Osteoblast (primary cell): ENCODE measurements at regions not wholly inside any gene's neighbourhood (a gene's known extent, or its start where the extent isn't known, plus 50 kb on each side); places are given as distances from the start of the nearest gene placed in this dataset.

ENCODE experiments used
- DNase-seq: peaks from one replicate; pipeline ENCODE4 v3.0.0; 2011; ENCODE audit warnings: low spot score, mixed read lengths; ENCODE audit not compliant: insufficient read length; ENCODE audit errors: missing footprints
- H2AFZ ChIP-seq: 2 replicates; pipeline ENCODE4 v1.6.0; 2011; ENCODE audit warnings: mild to moderate bottlenecking, low read length
- H3K27ac ChIP-seq: 2 replicates; pipeline ENCODE4 v1.5.1; 2011; ENCODE audit warnings: mild to moderate bottlenecking, low read depth, low read length, moderate library complexity
- H3K27me3 ChIP-seq: 2 replicates; pipeline ENCODE4 v1.6.0; 2012; ENCODE audit warnings: mild to moderate bottlenecking, control low read depth, inconsistent platforms, low read length, moderate library complexity; ENCODE audit not compliant: insufficient read depth
- H3K36me3 ChIP-seq: 2 replicates; pipeline ENCODE4 v1.5.1; 2011; ENCODE audit warnings: mild to moderate bottlenecking, low read length, control low read depth, moderate library complexity; ENCODE audit not compliant: insufficient read depth
- H3K4me1 ChIP-seq: 2 replicates; pipeline ENCODE4 v1.5.1; 2011; ENCODE audit warnings: mild to moderate bottlenecking, low read length, control low read depth, moderate library complexity; ENCODE audit not compliant: insufficient read depth
- H3K4me2 ChIP-seq: 2 replicates; pipeline ENCODE4 v1.6.0; 2011; ENCODE audit warnings: mild to moderate bottlenecking, low read length; ENCODE audit not compliant: insufficient read depth
- H3K4me3 ChIP-seq: fragments of 200-600 bp; sonication (generic); 3 replicates; pipeline ENCODE4 v1.5.1; 2012; ENCODE audit warnings: mild to moderate bottlenecking, low read length, inconsistent platforms; ENCODE audit not compliant: insufficient read depth
- H3K79me2 ChIP-seq: 2 replicates; pipeline ENCODE4 v1.6.0; 2012; ENCODE audit warnings: mild to moderate bottlenecking, low read length, control low read depth, inconsistent platforms; ENCODE audit not compliant: insufficient read depth
- H3K9me3 ChIP-seq: 2 replicates; pipeline ENCODE4 v1.5.1; 2011; ENCODE audit warnings: low read depth, low read length, control low read depth
- H4K20me1 ChIP-seq: 2 replicates; pipeline ENCODE4 v1.6.0; 2012; ENCODE audit warnings: mild to moderate bottlenecking, low read length, control low read depth; ENCODE audit not compliant: insufficient read depth
- CTCF ChIP-seq: IDR thresholded peaks from 2 replicates; pipeline ENCODE4 v1.5.1; 2011; ENCODE audit warnings: mild to moderate bottlenecking, low read depth, low read length, moderate library complexity; ENCODE audit errors: extremely low read depth

- DNase-seq = no peak
- Histone ChIP-seq H3K9me3 (no peaks in the 10 kb centered on the region), H2AFZ (no peak overlapping the region), H3K4me2 (no peak overlapping the region), H4K20me1 (no peaks in the 10 kb centered on the region), H3K36me3 (no peaks in the 10 kb centered on the region), H3K27ac (no peak overlapping the region), H3K79me2 (no peaks in the 10 kb centered on the region), H3K4me1 (no peaks in the 10 kb centered on the region), H3K27me3 (no peaks in the 10 kb centered on the region), H3K4me3 (no peak overlapping the region)
- TF ChIP-seq CTCF = no peak
Observed at GRCh38 chr18:39223283-39223682, 1657.7 kb upstream of the CELF4 start.

GRCh38 chr18:39215920-39216319, 1650.3 kb upstream of the CELF4 start:
- no peak overlapping the region for H3K4me3 ChIP-seq
- no peak for TF ChIP-seq CTCF
- DNase-seq = no peak

GRCh38 chr18:39211461-39211860, 1645.9 kb upstream of the CELF4 start:
- no peaks in the 10 kb centered on the region for H3K4me1 ChIP-seq
- TF ChIP-seq CTCF = no peak
- H3K4me3 ChIP-seq = no peak overlapping the region
- no peaks in the 10 kb centered on the region for H3K36me3 ChIP-seq
- DNase-seq = no peak
- H3K79me2 ChIP-seq = no peaks in the 10 kb centered on the region
- no peak overlapping the region for H3K4me2 ChIP-seq
- no peak overlapping the region for H2AFZ ChIP-seq
- no peaks in the 10 kb centered on the region for H3K27me3 ChIP-seq
- no peaks in the 10 kb centered on the region for H4K20me1 ChIP-seq
- H3K9me3 ChIP-seq = no peaks in the 10 kb centered on the region
- no peak overlapping the region for H3K27ac ChIP-seq

More at GRCh38 chr18:39215920-39216319, 1650.3 kb upstream of the CELF4 start:
- H4K20me1 ChIP-seq = no peaks in the 10 kb centered on the region
- no peak overlapping the region for H2AFZ ChIP-seq
- H3K79me2 ChIP-seq = no peaks in the 10 kb centered on the region
- no peak overlapping the region for H3K4me2 ChIP-seq
- no peaks in the 10 kb centered on the region for H3K4me1 ChIP-seq
- H3K27me3 ChIP-seq = no peaks in the 10 kb centered on the region
- no peaks in the 10 kb centered on the region for H3K36me3 ChIP-seq
- H3K27ac ChIP-seq = no peak overlapping the region
- no peaks in the 10 kb centered on the region for H3K9me3 ChIP-seq

- no peaks in the 10 kb centered on the region for H3K4me1 ChIP-seq
- no peaks in the 10 kb centered on the region for H4K20me1 ChIP-seq
Observed at GRCh38 chr18:39209173-39209572, 1643.6 kb upstream of the CELF4 start.

More at GRCh38 chr18:39209173-39209572, 1643.6 kb upstream of the CELF4 start:
- H3K9me3 ChIP-seq = no peaks in the 10 kb centered on the region
- no peak for DNase-seq
- H3K4me3 ChIP-seq = no peak overlapping the region
- no peaks in the 10 kb centered on the region for H3K27me3 ChIP-seq
- H3K79me2 ChIP-seq = no peaks in the 10 kb centered on the region
- no peaks in the 10 kb centered on the region for H3K36me3 ChIP-seq
- H2AFZ ChIP-seq = no peak overlapping the region
- H3K27ac ChIP-seq = no peak overlapping the region
- TF ChIP-seq CTCF = no peak
- no peak overlapping the region for H3K4me2 ChIP-seq
